Cardiac fibroblast (primary cell): ENCODE measurements at regions not wholly inside any gene's neighbourhood (a gene's known extent, or its start where the extent isn't known, plus 50 kb on each side); places are given as distances from the start of the nearest gene placed in this dataset.
"Not testable (repeated sequence)": the region's sequence is repeated elsewhere in the genome, so short reads cannot be mapped to it uniquely, and the experiment has no call there.

ENCODE experiments used
- DNase-seq, 2 donors: peaks; one replicate each; pipeline versions ENCODE4 v3.0.0 to v3.0.0-alpha.2; 2010; ENCODE audit warnings: low read depth in 2 of 2
- H3K4me3 ChIP-seq, 2 donors: replicated peaks in 1 of 2; 1 replicate in 1 of 2; 2 replicates in 1 of 2; pipeline ENCODE4 v1.5.1; 2011; ENCODE audit warnings: low read depth in 2 of 2, low read length in 2 of 2, mild to moderate bottlenecking in 2 of 2, moderate library complexity in 1 of 2
- CTCF ChIP-seq: IDR thresholded peaks from one replicate; pipeline ENCODE4 v1.5.1; 2011; ENCODE audit warnings: low read depth, mild to moderate bottlenecking, low read length, inconsistent platforms

GRCh38 chr4:131644619-131645018, 1504.5 kb upstream of the PCDH10 start:
- H3K4me3 ChIP-seq: no peak overlapping the region
- DNase-seq: peak; percentile 61 to 68
- peak; percentile 58 for TF ChIP-seq CTCF

GRCh38 chr4:131649227-131649626, 1499.9 kb upstream of the PCDH10 start:
- no peak for DNase-seq
- no peak for TF ChIP-seq CTCF
- no peak overlapping the region for H3K4me3 ChIP-seq

GRCh38 chr4:131650951-131651350, 1498.1 kb upstream of the PCDH10 start:
- TF ChIP-seq CTCF: no peak
- no peak overlapping the region for H3K4me3 ChIP-seq
- no peak for DNase-seq

- H3K4me3 ChIP-seq, DNase-seq: not testable (repeated sequence)
Observed at GRCh38 chr4:131683314-131683713, 1465.8 kb upstream of the PCDH10 start.

GRCh38 chr4:131721883-131722282, 1427.2 kb upstream of the PCDH10 start:
- no peak overlapping the region for H3K4me3 ChIP-seq
- no peak for DNase-seq
- no peak for TF ChIP-seq CTCF

- DNase-seq, H3K4me3 ChIP-seq: not testable (repeated sequence)
Observed at GRCh38 chr4:131723069-131723468, 1426.0 kb upstream of the PCDH10 start.

- DNase-seq: peak; percentile 49 to 71
- H3K4me3 ChIP-seq: peak overlapping the region; percentile 42 to 45
Observed at GRCh38 chr4:131724847-131725246, 1424.2 kb upstream of the PCDH10 start.

- not testable (repeated sequence) for H3K4me3 ChIP-seq, DNase-seq
Observed at GRCh38 chr4:131725521-131725920, 1423.6 kb upstream of the PCDH10 start.

GRCh38 chr4:131726940-131727339, 1422.2 kb upstream of the PCDH10 start:
- not testable (repeated sequence) for DNase-seq, H3K4me3 ChIP-seq

GRCh38 chr4:131727418-131727817, 1421.7 kb upstream of the PCDH10 start:
- not testable (repeated sequence) for H3K4me3 ChIP-seq, DNase-seq

GRCh38 chr4:131729205-131729604, 1419.9 kb upstream of the PCDH10 start:
- not testable (repeated sequence) for DNase-seq, H3K4me3 ChIP-seq

GRCh38 chr4:131729716-131730398, 1419.2 kb upstream of the PCDH10 start:
- not testable (repeated sequence) for H3K4me3 ChIP-seq, DNase-seq

- H3K4me3 ChIP-seq, DNase-seq: not testable (repeated sequence)
Observed at GRCh38 chr4:131730574-131730973, 1418.5 kb upstream of the PCDH10 start.

GRCh38 chr4:131732034-131732630, 1417.0 kb upstream of the PCDH10 start:
- not testable (repeated sequence) for H3K4me3 ChIP-seq, DNase-seq
